Upper lobe of right lung (tissue), 1 donor: ENCODE measurements at regions not wholly inside any gene's neighbourhood (a gene's known extent, or its start where the extent isn't known, plus 50 kb on each side); places are given as distances from the start of the nearest gene placed in this dataset.

Experiments
- ATAC-seq: fragments of 200-7000 bp; cut with Tn5 transposase; one replicate; pipeline ENCODE4 v1.9.1; 2020; ENCODE audit warnings: mild to moderate bottlenecking, moderate library complexity
- DNase-seq: peaks from one replicate; pipeline ENCODE4 v3.0.0-alpha.2; 2020
- H3K27ac ChIP-seq: fragments of 200-600 bp; one replicate; pipeline ENCODE4 v1.8.0; 2022
- H3K27me3 ChIP-seq: fragments of 200-600 bp; one replicate; pipeline ENCODE4 v1.8.0; 2022; ENCODE audit warnings: mild to moderate bottlenecking
- H3K36me3 ChIP-seq: fragments of 200-600 bp; one replicate; pipeline ENCODE4 v1.8.0; 2022
- H3K4me1 ChIP-seq: fragments of 200-600 bp; one replicate; pipeline ENCODE4 v1.8.0; 2022
- H3K4me3 ChIP-seq: fragments of 200-600 bp; one replicate; pipeline ENCODE4 v1.8.0; 2022; ENCODE audit warnings: mild to moderate bottlenecking
- H3K9me3 ChIP-seq: fragments of 200-600 bp; one replicate; pipeline ENCODE4 v1.8.0; 2022
- CTCF ChIP-seq: fragments of 200-600 bp; IDR thresholded peaks from one replicate; pipeline ENCODE4 v1.8.0; 2022; ENCODE audit warnings: antibody characterized with exemption
- intact Hi-C: fragments of 100-400 bp; cut with DNase I; formaldehyde crosslinking; loops from one replicate; pipeline ENCODE4 v1.11.0; 2022
- donor health status: DM: no; HTN: yes; CAD: no; lungs with severe emphysema.

GRCh38 chr17:37847102-37847501, 77.1 kb upstream of the TBC1D3K start:
- ATAC-seq = no peak
- TF ChIP-seq CTCF = no peak
- Histone ChIP-seq H3K27ac (no peak overlapping the region), H3K4me3 (no peak overlapping the region), H3K27me3 (peaks cover 5% of the 10 kb centered on the region), H3K9me3 (no peaks in the 10 kb centered on the region), H3K36me3 (no peaks in the 10 kb centered on the region), H3K4me1 (peaks cover 9% of the 10 kb centered on the region)
- no peak for DNase-seq
- intact Hi-C loops = no loop called here

- ATAC-seq (no peak), DNase-seq (no peak)
- Histone ChIP-seq H3K4me3 (no peak overlapping the region), H3K27ac (no peak overlapping the region), H3K4me1 (peaks cover 9% of the 10 kb centered on the region), H3K27me3 (peaks cover 5% of the 10 kb centered on the region), H3K36me3 (no peaks in the 10 kb centered on the region), H3K9me3 (no peaks in the 10 kb centered on the region)
- no peak for TF ChIP-seq CTCF
- intact Hi-C loops = no loop called here
Observed at GRCh38 chr17:37844977-37845293, 79.3 kb upstream of the TBC1D3K start.

- ATAC-seq = peak; percentile 92
- H3K27ac ChIP-seq = no peak overlapping the region
Observed at GRCh38 chr17:37844158-37844976, 79.8 kb upstream of the TBC1D3K start.

GRCh38 chr17:37842401-37842800, 81.8 kb upstream of the TBC1D3K start:
- DNase-seq = no peak
- H3K4me3 ChIP-seq = no peak overlapping the region
- intact Hi-C loops = no loop called here
- peaks cover 14% of the 10 kb centered on the region for H3K27me3 ChIP-seq
- no peaks in the 10 kb centered on the region for H3K36me3 ChIP-seq
- H3K27ac ChIP-seq = no peak overlapping the region
- H3K9me3 ChIP-seq = no peaks in the 10 kb centered on the region
- peaks cover 9% of the 10 kb centered on the region for H3K4me1 ChIP-seq
- no peak for ATAC-seq
- no peak for TF ChIP-seq CTCF

More at GRCh38 chr17:37844158-37844976, 79.8 kb upstream of the TBC1D3K start:
- DNase-seq = peak; percentile 83
- peaks cover 9% of the 10 kb centered on the region for H3K4me1 ChIP-seq
- TF ChIP-seq CTCF = peak; percentile 81
- H3K36me3 ChIP-seq = no peaks in the 10 kb centered on the region
- peaks cover 5% of the 10 kb centered on the region for H3K27me3 ChIP-seq
- intact Hi-C loops = no loop called here
- peak overlapping the region; percentile 23 for H3K4me3 ChIP-seq
- H3K9me3 ChIP-seq = no peaks in the 10 kb centered on the region

- ATAC-seq (no peak), DNase-seq (no peak)
- Histone ChIP-seq H3K36me3 (no peaks in the 10 kb centered on the region), H3K9me3 (no peaks in the 10 kb centered on the region), H3K4me1 (peaks cover 9% of the 10 kb centered on the region), H3K4me3 (no peak overlapping the region), H3K27me3 (peaks cover 14% of the 10 kb centered on the region), H3K27ac (no peak overlapping the region)
- no peak for TF ChIP-seq CTCF
- intact Hi-C loops = no loop called here
Observed at GRCh38 chr17:37841232-37841631, 83.0 kb upstream of the TBC1D3K start.

GRCh38 chr17:37840576-37840975, 83.6 kb upstream of the TBC1D3K start:
- intact Hi-C loops = no loop called here
- Histone ChIP-seq H3K4me1 (peaks cover 9% of the 10 kb centered on the region), H3K27me3 (peaks cover 14% of the 10 kb centered on the region), H3K4me3 (no peak overlapping the region), H3K9me3 (no peaks in the 10 kb centered on the region), H3K36me3 (no peaks in the 10 kb centered on the region), H3K27ac (no peak overlapping the region)
- ATAC-seq (no peak), DNase-seq (no peak)
- no peak for TF ChIP-seq CTCF
